ENCODE measurements at regions not wholly inside any gene's neighbourhood (a gene's known extent, or its start where the extent isn't known, plus 50 kb on each side); places are given as distances from the start of the nearest gene placed in this dataset.

DNA sequence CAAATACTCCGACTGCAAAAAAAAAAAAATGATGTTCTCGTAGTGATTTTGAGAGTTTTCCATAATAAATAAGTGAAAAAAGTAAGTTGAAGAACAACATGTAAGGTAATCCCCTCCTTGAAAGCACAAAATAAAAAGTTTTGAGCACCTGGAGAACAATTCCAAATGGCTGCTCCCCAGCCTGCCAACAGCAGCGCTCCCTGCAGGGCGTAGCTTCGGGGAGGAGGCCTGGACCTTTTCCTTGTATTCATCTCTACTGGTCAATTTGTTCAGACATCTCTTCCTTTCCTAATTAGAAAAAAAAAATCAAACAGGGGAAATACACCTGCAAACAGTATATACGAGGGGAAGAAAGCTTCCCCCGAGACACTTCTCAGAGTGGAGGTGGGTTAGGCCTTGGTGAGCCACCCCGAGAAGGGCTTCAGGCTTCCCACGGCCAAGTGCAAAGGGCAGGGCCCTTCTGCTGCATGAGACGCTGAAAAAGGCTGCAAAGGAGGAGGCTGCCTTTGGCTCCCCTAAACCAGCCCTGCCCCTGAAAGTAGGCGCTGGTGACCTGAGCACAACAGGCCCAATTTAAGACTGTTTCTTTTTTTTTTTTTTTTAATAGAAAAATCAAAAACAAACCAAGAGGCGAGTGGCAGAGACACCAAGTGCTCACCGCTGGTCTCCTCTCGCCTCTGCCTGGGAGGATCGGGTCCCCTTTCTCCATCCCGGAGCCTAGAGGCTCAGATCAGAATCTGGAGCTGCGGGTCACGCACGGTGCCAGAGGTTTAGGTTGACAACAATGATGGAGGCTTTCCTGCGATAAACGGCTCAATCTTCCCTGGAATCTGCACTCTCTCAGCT, 193.1 kb upstream of the FOXF1 start:
- DNase-seq (ENCODE audit: low spot score in 2 of 2) = peak in 1 of 2 donors; percentile 32
- H3K36me3 ChIP-seq = no peaks in the 10 kb centered on the region
- TF ChIP-seq EP300 (IDR thresholded peaks at IDR 0.05) (no peak), POLR2AphosphoS5 (IDR thresholded peaks at IDR 0.05) (no peak), POLR2A (IDR thresholded peaks at IDR 0.05) (no peak)
- TF ChIP-seq, protein P1, sequence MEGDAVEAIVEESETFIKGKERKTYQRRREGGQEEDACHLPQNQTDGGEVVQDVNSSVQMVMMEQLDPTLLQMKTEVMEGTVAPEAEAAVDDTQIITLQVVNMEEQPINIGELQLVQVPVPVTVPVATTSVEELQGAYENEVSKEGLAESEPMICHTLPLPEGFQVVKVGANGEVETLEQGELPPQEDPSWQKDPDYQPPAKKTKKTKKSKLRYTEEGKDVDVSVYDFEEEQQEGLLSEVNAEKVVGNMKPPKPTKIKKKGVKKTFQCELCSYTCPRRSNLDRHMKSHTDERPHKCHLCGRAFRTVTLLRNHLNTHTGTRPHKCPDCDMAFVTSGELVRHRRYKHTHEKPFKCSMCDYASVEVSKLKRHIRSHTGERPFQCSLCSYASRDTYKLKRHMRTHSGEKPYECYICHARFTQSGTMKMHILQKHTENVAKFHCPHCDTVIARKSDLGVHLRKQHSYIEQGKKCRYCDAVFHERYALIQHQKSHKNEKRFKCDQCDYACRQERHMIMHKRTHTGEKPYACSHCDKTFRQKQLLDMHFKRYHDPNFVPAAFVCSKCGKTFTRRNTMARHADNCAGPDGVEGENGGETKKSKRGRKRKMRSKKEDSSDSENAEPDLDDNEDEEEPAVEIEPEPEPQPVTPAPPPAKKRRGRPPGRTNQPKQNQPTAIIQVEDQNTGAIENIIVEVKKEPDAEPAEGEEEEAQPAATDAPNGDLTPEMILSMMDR (IDR thresholded peaks at IDR 0.05) = no peak
- H3K4me1 ChIP-seq = peaks cover 4% of the 10 kb centered on the region
- H3K4me3 ChIP-seq = no peak overlapping the region
- H3K27me3 ChIP-seq = peaks cover 30% of the 10 kb centered on the region
- H3K27ac ChIP-seq = no peak overlapping the region
- 86% methylated on average over 16 of the region's 21 CpGs for WGBS
- no peaks in the 10 kb centered on the region for H3K9me3 ChIP-seq

DNA sequence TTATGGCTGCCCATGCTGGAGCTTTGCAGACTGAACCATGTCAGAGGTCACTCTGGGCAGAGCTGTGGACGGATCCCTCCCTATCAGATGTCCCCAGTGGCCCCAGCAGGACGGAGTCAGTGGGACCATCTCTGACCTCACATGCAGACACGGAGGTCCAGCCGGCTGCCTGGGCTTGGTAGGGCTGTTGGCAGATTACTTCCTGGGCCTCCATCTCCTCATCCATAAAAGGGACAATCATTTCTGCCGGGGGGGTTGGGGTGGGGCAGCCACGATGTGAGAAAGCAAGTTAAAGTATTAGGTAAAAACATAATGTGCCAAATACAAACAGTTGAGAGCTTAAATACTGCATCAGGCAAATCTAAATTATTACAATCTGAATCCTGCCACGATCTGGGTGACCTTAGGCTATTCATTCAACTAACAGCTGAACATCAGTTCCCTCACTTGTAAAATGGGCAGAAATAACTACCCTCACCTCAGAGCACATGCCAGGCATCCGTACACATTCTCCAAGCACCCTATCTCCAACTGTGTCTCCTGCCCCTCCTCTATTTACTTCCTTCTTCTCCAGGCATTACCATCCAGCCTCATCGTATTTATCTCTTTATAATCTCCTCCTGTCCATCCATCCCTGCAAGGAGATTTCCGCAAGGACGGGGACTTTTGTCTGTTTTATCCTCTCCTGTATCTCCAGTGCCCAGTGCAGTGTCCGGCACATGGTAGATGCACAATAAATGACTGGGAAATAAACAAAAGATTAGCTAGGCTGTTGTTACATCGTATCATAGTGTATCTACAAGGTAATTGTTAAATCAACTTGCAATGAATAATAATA, 192.3 kb upstream of the FOXF1 start:
- TF ChIP-seq POLR2AphosphoS5 (IDR thresholded peaks at IDR 0.05) = no peak
- TF ChIP-seq, protein P1 (IDR thresholded peaks at IDR 0.05) = no peak
- no peak for TF ChIP-seq POLR2A (IDR thresholded peaks at IDR 0.05)
- no peak for TF ChIP-seq EP300 (IDR thresholded peaks at IDR 0.05)
- Histone ChIP-seq H3K4me3 (no peak overlapping the region), H3K27me3 (peaks cover 28% of the 10 kb centered on the region), H3K36me3 (no peaks in the 10 kb centered on the region), H3K27ac (no peak overlapping the region), H3K4me1 (peaks cover 6% of the 10 kb centered on the region), H3K9me3 (no peaks in the 10 kb centered on the region)
- 73% methylated on average over 12 of the region's 13 CpGs for WGBS
- DNase-seq (ENCODE audit: low spot score in 2 of 2) = peak in 1 of 2 donors; percentile 49

DNA sequence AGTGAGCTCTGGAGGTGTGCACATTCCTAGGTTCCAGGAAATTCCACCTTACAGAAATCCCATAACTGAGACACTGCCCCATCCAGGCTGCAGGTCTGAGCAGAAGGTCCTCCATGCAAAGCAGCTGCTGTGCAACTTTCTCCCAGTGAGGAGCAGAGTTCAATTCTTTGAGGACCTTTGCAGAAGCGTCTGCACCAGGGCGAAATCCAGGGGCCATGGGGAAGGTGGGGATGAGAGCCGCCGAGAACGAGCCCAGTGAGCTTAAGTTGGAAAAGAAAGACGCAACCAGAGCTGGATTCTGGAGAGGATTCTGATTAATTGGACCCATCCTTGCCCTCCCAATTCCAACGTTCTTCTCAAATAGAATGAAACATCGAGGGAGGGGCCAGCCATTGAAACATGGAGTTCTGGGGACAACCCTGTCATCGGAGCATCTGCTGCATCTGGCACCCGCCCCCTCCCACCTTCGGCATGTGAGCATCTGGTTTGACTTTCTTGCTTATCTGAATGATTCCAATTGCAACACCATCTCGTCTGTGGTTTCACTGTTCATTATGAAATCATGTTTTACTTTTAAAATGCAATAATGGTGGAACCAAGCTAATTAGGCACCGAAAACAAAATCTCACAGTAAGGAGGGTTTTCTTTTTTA, 190.6 kb upstream of the FOXF1 start:
- peaks cover 25% of the 10 kb centered on the region for H3K27me3 ChIP-seq
- no peaks in the 10 kb centered on the region for H3K9me3 ChIP-seq
- 56% methylated on average over 13 of the region's 13 CpGs for WGBS
- DNase-seq (ENCODE audit: low spot score in 2 of 2) = no peak
- H3K4me1 ChIP-seq = peaks cover 6% of the 10 kb centered on the region
- no peak overlapping the region for H3K27ac ChIP-seq
- TF ChIP-seq, protein P1 (IDR thresholded peaks at IDR 0.05) = no peak
- TF ChIP-seq POLR2AphosphoS5 (IDR thresholded peaks at IDR 0.05) = no peak
- TF ChIP-seq EP300 (IDR thresholded peaks at IDR 0.05) = no peak
- TF ChIP-seq POLR2A (IDR thresholded peaks at IDR 0.05) = no peak
- H3K36me3 ChIP-seq = no peaks in the 10 kb centered on the region
- no peak overlapping the region for H3K4me3 ChIP-seq

DNA sequence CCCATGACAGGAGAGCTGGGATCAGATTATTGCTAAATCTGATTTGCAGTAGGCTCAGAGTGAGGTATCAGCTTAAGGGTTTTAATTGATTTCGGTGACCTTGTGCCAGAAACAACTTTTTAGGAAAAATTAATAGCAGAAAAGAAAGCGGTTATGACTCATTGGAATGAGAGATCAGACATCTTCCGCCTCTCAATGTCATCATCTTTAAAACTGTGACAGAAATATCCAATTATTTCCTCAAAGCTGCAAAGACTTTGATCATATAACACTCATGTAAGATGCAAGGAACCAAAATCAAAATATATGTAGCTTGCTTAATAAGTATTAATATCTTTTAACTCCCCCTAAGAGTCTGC, 190.1 kb upstream of the FOXF1 start:
- Histone ChIP-seq H3K9me3 (no peaks in the 10 kb centered on the region), H3K4me3 (no peak overlapping the region), H3K27me3 (peaks cover 26% of the 10 kb centered on the region), H3K4me1 (peaks cover 6% of the 10 kb centered on the region), H3K36me3 (no peaks in the 10 kb centered on the region), H3K27ac (no peak overlapping the region)
- TF ChIP-seq POLR2AphosphoS5 (IDR thresholded peaks at IDR 0.05) (no peak), EP300 (IDR thresholded peaks at IDR 0.05) (no peak), POLR2A (IDR thresholded peaks at IDR 0.05) (no peak)
- TF ChIP-seq, protein P1 (IDR thresholded peaks at IDR 0.05) = no peak
- DNase-seq (ENCODE audit: low spot score in 2 of 2) = no peak
- WGBS = 54% methylated on average over 3 of the region's 3 CpGs
